ENCODE measurements at regions not wholly inside any gene's neighbourhood (a gene's known extent, or its start where the extent isn't known, plus 50 kb on each side); places are given as distances from the start of the nearest gene placed in this dataset.

DNA sequence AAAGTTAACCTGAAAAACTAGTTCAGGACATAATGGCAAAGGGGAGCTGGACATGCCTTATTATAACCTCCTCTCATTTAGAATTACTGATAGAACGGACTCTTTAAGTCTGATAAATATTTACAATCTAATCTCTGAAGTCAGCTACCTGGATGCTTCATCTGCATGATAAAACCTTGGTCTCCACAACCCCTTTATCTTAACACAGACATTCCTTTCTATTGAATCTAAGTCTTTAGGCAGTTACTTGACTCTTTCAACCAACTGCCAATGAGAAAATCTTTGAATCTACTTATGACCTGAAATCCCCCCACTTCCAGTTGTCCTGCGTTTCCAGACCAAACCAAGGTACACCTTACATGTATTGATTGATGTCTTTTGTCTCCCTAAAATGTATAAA lies 191.2 kb upstream of the LRRTM4 start:
- TF ChIP-seq, protein P1, sequence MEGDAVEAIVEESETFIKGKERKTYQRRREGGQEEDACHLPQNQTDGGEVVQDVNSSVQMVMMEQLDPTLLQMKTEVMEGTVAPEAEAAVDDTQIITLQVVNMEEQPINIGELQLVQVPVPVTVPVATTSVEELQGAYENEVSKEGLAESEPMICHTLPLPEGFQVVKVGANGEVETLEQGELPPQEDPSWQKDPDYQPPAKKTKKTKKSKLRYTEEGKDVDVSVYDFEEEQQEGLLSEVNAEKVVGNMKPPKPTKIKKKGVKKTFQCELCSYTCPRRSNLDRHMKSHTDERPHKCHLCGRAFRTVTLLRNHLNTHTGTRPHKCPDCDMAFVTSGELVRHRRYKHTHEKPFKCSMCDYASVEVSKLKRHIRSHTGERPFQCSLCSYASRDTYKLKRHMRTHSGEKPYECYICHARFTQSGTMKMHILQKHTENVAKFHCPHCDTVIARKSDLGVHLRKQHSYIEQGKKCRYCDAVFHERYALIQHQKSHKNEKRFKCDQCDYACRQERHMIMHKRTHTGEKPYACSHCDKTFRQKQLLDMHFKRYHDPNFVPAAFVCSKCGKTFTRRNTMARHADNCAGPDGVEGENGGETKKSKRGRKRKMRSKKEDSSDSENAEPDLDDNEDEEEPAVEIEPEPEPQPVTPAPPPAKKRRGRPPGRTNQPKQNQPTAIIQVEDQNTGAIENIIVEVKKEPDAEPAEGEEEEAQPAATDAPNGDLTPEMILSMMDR (IDR thresholded peaks at IDR 0.05): no peak
- TF ChIP-seq POLR2A (IDR thresholded peaks at IDR 0.05): no peak
